ENCODE measurements at regions not wholly inside any gene's neighbourhood (a gene's known extent, or its start where the extent isn't known, plus 50 kb on each side); places are given as distances from the start of the nearest gene placed in this dataset.

DNA sequence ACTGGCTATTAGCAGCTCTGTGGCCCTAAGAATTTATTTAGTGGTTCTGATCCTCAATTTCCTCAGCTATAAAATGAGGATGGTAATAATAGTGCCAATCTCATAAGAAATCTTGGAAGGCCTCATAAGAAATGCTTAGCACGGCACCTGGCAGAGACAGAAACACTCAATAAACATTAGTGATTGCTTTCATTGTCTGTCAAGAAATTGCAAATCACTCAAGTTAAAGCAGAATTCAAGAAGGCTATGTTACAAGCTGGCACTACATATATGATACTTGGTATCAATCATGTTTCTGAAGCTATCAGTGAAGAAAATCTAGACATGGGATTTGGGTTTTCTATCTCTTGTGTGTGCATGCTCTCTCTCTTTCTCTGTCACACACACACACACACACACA, 267.7 kb upstream of the KCNIP4 start:
- TF ChIP-seq CTCF (IDR thresholded peaks at IDR 0.05; ENCODE audit: unreplicated experiment) = no peak
- no peaks in the 10 kb centered on the region for H3K27me3 Mint-ChIP-seq (ENCODE audit: unreplicated experiment)
- no peaks in the 10 kb centered on the region for H3K9me3 Mint-ChIP-seq (ENCODE audit: unreplicated experiment)
- no peak overlapping the region for H3K4me3 Mint-ChIP-seq (ENCODE audit: unreplicated experiment)
- no peak for DNase-seq (ENCODE audit: low spot score)
- H3K4me1 Mint-ChIP-seq (ENCODE audit: unreplicated experiment) = no peaks in the 10 kb centered on the region
- no peaks in the 10 kb centered on the region for H3K36me3 Mint-ChIP-seq (ENCODE audit: low read depth, unreplicated experiment)
- H3K27ac Mint-ChIP-seq (ENCODE audit: unreplicated experiment) = no peak overlapping the region

DNA sequence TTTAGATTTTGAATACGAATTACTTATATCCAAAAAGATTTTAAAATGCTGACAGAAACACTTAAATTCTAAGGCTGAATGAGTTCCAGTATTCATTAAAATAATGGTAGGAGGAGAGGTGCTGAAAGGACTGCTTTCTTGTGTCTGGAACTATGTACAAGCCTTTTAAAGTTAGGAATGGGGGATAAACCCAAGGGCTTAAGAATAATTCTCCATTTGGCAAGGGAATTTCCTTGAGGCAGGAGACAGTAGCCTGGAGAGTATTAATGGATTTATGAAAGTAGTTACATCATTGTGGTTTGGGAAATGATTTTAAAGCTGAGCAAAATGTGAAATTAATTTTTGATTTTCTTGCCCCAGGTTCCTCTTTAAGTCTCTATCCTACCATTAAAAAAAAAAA, 266.5 kb upstream of the KCNIP4 start:
- H3K9me3 Mint-ChIP-seq (ENCODE audit: unreplicated experiment) = no peaks in the 10 kb centered on the region
- H3K27me3 Mint-ChIP-seq (ENCODE audit: unreplicated experiment) = no peaks in the 10 kb centered on the region
- TF ChIP-seq CTCF (IDR thresholded peaks at IDR 0.05; ENCODE audit: unreplicated experiment) = no peak
- no peaks in the 10 kb centered on the region for H3K36me3 Mint-ChIP-seq (ENCODE audit: low read depth, unreplicated experiment)
- H3K4me3 Mint-ChIP-seq (ENCODE audit: unreplicated experiment) = no peak overlapping the region
- no peak for DNase-seq (ENCODE audit: low spot score)
- no peaks in the 10 kb centered on the region for H3K4me1 Mint-ChIP-seq (ENCODE audit: unreplicated experiment)
- H3K27ac Mint-ChIP-seq (ENCODE audit: unreplicated experiment) = no peak overlapping the region

DNA sequence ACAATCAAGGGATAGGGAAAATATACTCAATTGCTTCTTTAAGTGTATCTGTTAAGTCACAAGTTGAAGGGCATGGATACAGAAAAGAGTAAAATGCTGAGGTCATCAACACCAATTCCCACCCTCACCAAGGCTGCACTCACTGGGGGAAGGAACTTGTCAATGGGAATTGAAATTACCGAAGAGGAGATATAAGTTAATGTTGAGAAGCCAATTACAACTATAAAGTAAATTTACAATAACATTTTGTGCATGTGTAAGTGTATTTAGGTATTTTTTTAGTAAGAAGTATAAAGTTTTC, 255.1 kb upstream of the KCNIP4 start:
- no peak overlapping the region for H3K4me3 Mint-ChIP-seq (ENCODE audit: unreplicated experiment)
- H3K27me3 Mint-ChIP-seq (ENCODE audit: unreplicated experiment) = no peaks in the 10 kb centered on the region
- no peak for TF ChIP-seq CTCF (IDR thresholded peaks at IDR 0.05; ENCODE audit: unreplicated experiment)
- no peak overlapping the region for H3K27ac Mint-ChIP-seq (ENCODE audit: unreplicated experiment)
- DNase-seq (ENCODE audit: low spot score) = no peak
- H3K36me3 Mint-ChIP-seq (ENCODE audit: low read depth, unreplicated experiment) = no peaks in the 10 kb centered on the region
- H3K4me1 Mint-ChIP-seq (ENCODE audit: unreplicated experiment) = no peaks in the 10 kb centered on the region
- H3K9me3 Mint-ChIP-seq (ENCODE audit: unreplicated experiment) = no peaks in the 10 kb centered on the region

GRCh38 chr4:22202975-22203710, 254.6 kb upstream of the KCNIP4 start:
- no peak for DNase-seq (ENCODE audit: low spot score)
- no peak for TF ChIP-seq CTCF (IDR thresholded peaks at IDR 0.05; ENCODE audit: unreplicated experiment)
- Mint-ChIP-seq H3K9me3 (ENCODE audit: unreplicated experiment) (no peaks in the 10 kb centered on the region), H3K4me3 (ENCODE audit: unreplicated experiment) (no peak overlapping the region), H3K36me3 (ENCODE audit: low read depth, unreplicated experiment) (no peaks in the 10 kb centered on the region), H3K4me1 (ENCODE audit: unreplicated experiment) (no peaks in the 10 kb centered on the region), H3K27ac (ENCODE audit: unreplicated experiment) (no peak overlapping the region), H3K27me3 (ENCODE audit: unreplicated experiment) (no peaks in the 10 kb centered on the region)

GRCh38 chr4:22202246-22202974, 253.8 kb upstream of the KCNIP4 start:
- H3K4me3 Mint-ChIP-seq (ENCODE audit: unreplicated experiment) = no peak overlapping the region
- H3K36me3 Mint-ChIP-seq (ENCODE audit: low read depth, unreplicated experiment) = no peaks in the 10 kb centered on the region
- no peaks in the 10 kb centered on the region for H3K4me1 Mint-ChIP-seq (ENCODE audit: unreplicated experiment)
- H3K27ac Mint-ChIP-seq (ENCODE audit: unreplicated experiment) = no peak overlapping the region
- no peak for TF ChIP-seq CTCF (IDR thresholded peaks at IDR 0.05; ENCODE audit: unreplicated experiment)
- H3K27me3 Mint-ChIP-seq (ENCODE audit: unreplicated experiment) = no peaks in the 10 kb centered on the region
- DNase-seq (ENCODE audit: low spot score) = no peak
- no peaks in the 10 kb centered on the region for H3K9me3 Mint-ChIP-seq (ENCODE audit: unreplicated experiment)

Measured in endothelial cell (in vitro differentiated cells).